HCT116 (cell line): ENCODE measurements at regions not wholly inside any gene's neighbourhood (a gene's known extent, or its start where the extent isn't known, plus 50 kb on each side); places are given as distances from the start of the nearest gene placed in this dataset.

ENCODE experiments used
- CTCF ChIP-seq, 3 experiments: fragments of 200-600 bp in 1 of 3; sonication (generic) in 1 of 3; IDR thresholded peaks in 2 of 3; conservative IDR thresholded peaks in 1 of 3; 2 replicates each; pipeline ENCODE4 v1.5.1; 2012 to 2017; ENCODE audit warnings: low read depth in 2 of 3, low read length in 2 of 3, antibody characterized with exemption in 1 of 3, borderline replicate concordance in 1 of 3, control low read depth in 1 of 3, mild to moderate bottlenecking in 1 of 3, mixed read lengths in 1 of 3, mixed run types in 1 of 3, moderate library complexity in 1 of 3; ENCODE audit not compliant: insufficient read depth in 1 of 3
- EZH2 ChIP-seq: fragments of 200-600 bp; sonication (generic); IDR thresholded peaks from 2 replicates; pipeline ENCODE4 v1.6.1; 2017; ENCODE audit warnings: antibody characterized with exemption, mixed run types
- JUND ChIP-seq: IDR thresholded peaks from 2 replicates; pipeline ENCODE4 v1.6.1; 2012
- POLR2AphosphoS5 ChIP-seq: IDR thresholded peaks from 2 replicates; pipeline ENCODE4 v1.6.1; 2011; ENCODE audit warnings: mild to moderate bottlenecking, low read depth, low read length, moderate library complexity
- SP1 ChIP-seq: IDR thresholded peaks from 2 replicates; pipeline ENCODE4 v1.6.1; 2012; ENCODE audit warnings: low read depth
- YY1 ChIP-seq: IDR thresholded peaks from 2 replicates; pipeline ENCODE4 v1.6.1; 2011; ENCODE audit warnings: low read length, low read depth, moderate library complexity, mild to moderate bottlenecking; ENCODE audit not compliant: insufficient replicate concordance; ENCODE audit errors: extremely low read depth

DNA sequence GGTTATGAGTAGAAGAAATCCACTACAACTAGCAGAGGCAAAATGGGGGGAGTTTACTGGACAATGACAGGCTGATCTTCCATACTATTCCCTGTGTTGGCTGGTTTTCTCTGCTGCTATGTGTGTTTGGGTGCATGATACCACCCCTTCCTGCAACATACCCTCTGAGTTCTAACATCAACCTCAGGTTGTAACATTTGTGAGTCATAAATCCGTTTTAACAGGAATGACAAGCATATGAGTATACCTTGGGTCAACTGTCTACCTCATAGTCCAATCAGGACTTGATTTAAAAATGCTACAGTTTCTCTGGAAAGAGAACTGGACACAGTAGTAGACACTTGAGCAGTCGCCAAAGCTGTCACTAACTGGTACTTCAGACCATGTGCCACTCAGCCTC lies 422.9 kb downstream of the KCTD12 start:
- TF ChIP-seq SP1 (no peak), CTCF (IDR thresholded peaks at IDR 0.05 in 2 of 3, conservative IDR thresholded peaks at IDR 0.05 in 1 of 3; ENCODE audit: borderline replicate concordance in 1 of 3, insufficient read depth in 1 of 3, low read depth in 2 of 3, low read length in 2 of 3) (no peak), JUND (no peak), EZH2 (no peak), POLR2AphosphoS5 (no peak), YY1 (no peak)
